OCI-LY1 (cell line): ENCODE measurements at regions not wholly inside any gene's neighbourhood (a gene's known extent, or its start where the extent isn't known, plus 50 kb on each side); places are given as distances from the start of the nearest gene placed in this dataset.

Experiments
- H2AFZ ChIP-seq: fragments of 200-600 bp; sonication (generic), shearing (Covaris generic); 2 replicates; pipeline ENCODE4 v1.6.0; 2014; ENCODE audit warnings: antibody characterized with exemption, mild to moderate bottlenecking, low read length
- H3F3A ChIP-seq: fragments of 200-600 bp; sonication (generic), shearing (Covaris generic); 2 replicates; pipeline ENCODE4 v1.6.0; 2014; ENCODE audit warnings: mild to moderate bottlenecking, antibody characterized with exemption, low read length, moderate library complexity; ENCODE audit not compliant: insufficient read depth
- H3K27ac ChIP-seq: fragments of 200-600 bp; sonication (generic); 2 replicates; pipeline ENCODE4 v1.5.1; 2014; ENCODE audit warnings: low read length, mixed run types, mild to moderate bottlenecking, low read depth; ENCODE audit not compliant: poor library complexity, severe bottlenecking
- H3K27me3 ChIP-seq: fragments of 200-600 bp; sonication (generic); 2 replicates; pipeline ENCODE4 v1.6.0; 2014; ENCODE audit warnings: antibody characterized with exemption, mild to moderate bottlenecking, low read length, moderate library complexity; ENCODE audit not compliant: insufficient read depth
- H3K36me3 ChIP-seq: fragments of 200-600 bp; sonication (generic); 2 replicates; pipeline ENCODE4 v1.6.1; 2014; ENCODE audit warnings: mild to moderate bottlenecking, antibody characterized with exemption, low read length, moderate library complexity, mixed read lengths; ENCODE audit not compliant: insufficient read depth
- H3K4me1 ChIP-seq: fragments of 200-600 bp; sonication (generic); 2 replicates; pipeline ENCODE4 v1.5.1; 2014; ENCODE audit warnings: mild to moderate bottlenecking, low read length, moderate library complexity; ENCODE audit not compliant: insufficient read depth, severe bottlenecking
- H3K4me2 ChIP-seq: fragments of 200-600 bp; sonication (generic), shearing (Covaris generic); 2 replicates; pipeline ENCODE4 v1.6.1; 2014; ENCODE audit warnings: low read length
- H3K4me3 ChIP-seq: fragments of 200-600 bp; sonication (generic); 2 replicates; pipeline ENCODE4 v1.5.1; 2014; ENCODE audit warnings: low read length, low read depth, mild to moderate bottlenecking, mixed read lengths; ENCODE audit not compliant: poor library complexity, severe bottlenecking
- H3K79me2 ChIP-seq: fragments of 200-600 bp; shearing (Covaris generic); 2 replicates; pipeline ENCODE4 v1.6.1; 2016; ENCODE audit warnings: mixed run types, low read length, mixed read lengths; ENCODE audit not compliant: insufficient read depth
- H3K9ac ChIP-seq: fragments of 200-600 bp; sonication (generic), shearing (Covaris generic); 2 replicates; pipeline ENCODE4 v1.6.1; 2014; ENCODE audit warnings: mild to moderate bottlenecking, low read length, mixed read lengths
- H3K9me2 ChIP-seq: fragments of 200-600 bp; sonication (generic), shearing (Covaris generic); 2 replicates; pipeline ENCODE4 v1.6.1; 2014; ENCODE audit warnings: low read depth, mild to moderate bottlenecking, low read length, mixed read lengths
- H3K9me3 ChIP-seq: fragments of 200-600 bp; shearing (Covaris generic); 2 replicates; pipeline ENCODE4 v1.6.1; 2014; ENCODE audit warnings: low read length, mixed read lengths
- H4K20me1 ChIP-seq: fragments of 200-600 bp; sonication (generic), shearing (Covaris generic); 2 replicates; pipeline ENCODE4 v1.6.0; 2016; ENCODE audit warnings: mild to moderate bottlenecking, low read length; ENCODE audit not compliant: insufficient read depth
- CTCF ChIP-seq: fragments of 200-600 bp; sonication (generic), shearing (Covaris generic); IDR thresholded peaks from 2 replicates; pipeline ENCODE4 v1.5.1; 2017; ENCODE audit warnings: mild to moderate bottlenecking, antibody characterized with exemption, low read length, moderate library complexity, mixed read lengths
- EZH2 ChIP-seq: fragments of 200-600 bp; sonication (generic), shearing (Covaris generic); IDR thresholded peaks from 2 replicates; pipeline ENCODE4 v1.8.0; 2017; ENCODE audit warnings: borderline replicate concordance, mixed run types, mild to moderate bottlenecking, antibody characterized with exemption, low read length, moderate library complexity, mixed read lengths

- no peaks in the 10 kb centered on the region for H3K9me3 ChIP-seq
- H3K27me3 ChIP-seq: no peaks in the 10 kb centered on the region
- no peaks in the 10 kb centered on the region for H3K9me2 ChIP-seq
- no peaks in the 10 kb centered on the region for H3K79me2 ChIP-seq
- no peak overlapping the region for H3K4me3 ChIP-seq
- no peaks in the 10 kb centered on the region for H4K20me1 ChIP-seq
- H3K36me3 ChIP-seq: no peaks in the 10 kb centered on the region
- peak overlapping the region; percentile 1 for H3K27ac ChIP-seq
- TF ChIP-seq EZH2 (no peak), CTCF (no peak)
- H3K4me1 ChIP-seq: peaks cover 24% of the 10 kb centered on the region
- H3K9ac ChIP-seq: no peak overlapping the region
- 0 out of 2 replicates have a peak overlapping the region, but pooled peaks have one; percentile 16 for H2AFZ ChIP-seq
- H3F3A ChIP-seq: no peaks in the 10 kb centered on the region
- 0 out of 2 replicates have a peak overlapping the region, but pooled peaks have one; percentile 1 for H3K4me2 ChIP-seq
These were observed 60.6 kb upstream of the PLCL2 start for GRCh38 chr3:16824081-16824696.

- no peaks in the 10 kb centered on the region for H3F3A ChIP-seq
- H4K20me1 ChIP-seq: no peaks in the 10 kb centered on the region
- no peaks in the 10 kb centered on the region for H3K27me3 ChIP-seq
- no peak overlapping the region for H3K9ac ChIP-seq
- no peaks in the 10 kb centered on the region for H3K9me2 ChIP-seq
- no peaks in the 10 kb centered on the region for H3K79me2 ChIP-seq
- H3K27ac ChIP-seq: no peak overlapping the region
- no peak overlapping the region for H2AFZ ChIP-seq
- peaks cover 25% of the 10 kb centered on the region for H3K4me1 ChIP-seq
- H3K9me3 ChIP-seq: no peaks in the 10 kb centered on the region
- no peak overlapping the region for H3K4me3 ChIP-seq
- H3K4me2 ChIP-seq: no peak overlapping the region
- H3K36me3 ChIP-seq: no peaks in the 10 kb centered on the region
- TF ChIP-seq CTCF (no peak), EZH2 (no peak)
These were observed 59.0 kb upstream of the PLCL2 start for GRCh38 chr3:16825617-16826204.

- Histone ChIP-seq H3K79me2 (no peaks in the 10 kb centered on the region), H3K4me1 (peaks cover 20% of the 10 kb centered on the region), H3K27ac (peak overlapping the region; percentile 5), H3K9me2 (no peaks in the 10 kb centered on the region), H3F3A (no peaks in the 10 kb centered on the region), H3K27me3 (no peaks in the 10 kb centered on the region), H3K4me3 (no peak overlapping the region), H3K9me3 (no peaks in the 10 kb centered on the region), H3K9ac (no peak overlapping the region), H4K20me1 (no peaks in the 10 kb centered on the region), H3K36me3 (no peaks in the 10 kb centered on the region), H2AFZ (no peak overlapping the region), H3K4me2 (no peak overlapping the region)
- TF ChIP-seq CTCF (peak; percentile 78), EZH2 (no peak)
These were observed 55.9 kb upstream of the PLCL2 start for GRCh38 chr3:16828815-16829214.
